ENCODE measurements at regions not wholly inside any gene's neighbourhood (a gene's known extent, or its start where the extent isn't known, plus 50 kb on each side); places are given as distances from the start of the nearest gene placed in this dataset.

GRCh38 chr21:27555996-27556395, 589.1 kb upstream of the ADAMTS5 start:
- TF ChIP-seq CTCF (IDR thresholded peaks at IDR 0.05) (no peak), POLR2A (IDR thresholded peaks at IDR 0.05) (no peak)
